ENCODE measurements at regions not wholly inside any gene's neighbourhood (a gene's known extent, or its start where the extent isn't known, plus 50 kb on each side); places are given as distances from the start of the nearest gene placed in this dataset.
"Not testable (repeated sequence)": the region's sequence is repeated elsewhere in the genome, so short reads cannot be mapped to it uniquely, and the experiment has no call there.

DNA sequence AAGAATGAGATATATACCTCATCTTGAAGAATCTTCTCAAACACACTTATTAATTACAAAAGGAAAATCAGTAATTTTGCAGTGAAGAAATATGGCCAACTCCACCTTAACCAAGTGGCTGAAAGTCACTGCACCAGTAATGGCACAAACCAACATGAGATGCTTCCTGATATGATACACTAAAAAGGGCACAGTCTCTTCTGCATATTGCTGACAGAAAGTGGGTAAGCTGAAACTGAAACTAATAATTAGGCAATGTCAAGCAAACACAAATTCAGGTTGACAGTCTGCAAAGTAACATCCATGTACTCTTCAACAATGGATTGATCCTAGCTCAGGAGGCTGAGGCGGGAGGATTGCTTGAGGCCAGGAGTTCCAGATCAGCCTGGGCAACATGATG lies 56.1 kb downstream of the ZNF22 start:
- not testable (repeated sequence) for DNase-seq

DNA sequence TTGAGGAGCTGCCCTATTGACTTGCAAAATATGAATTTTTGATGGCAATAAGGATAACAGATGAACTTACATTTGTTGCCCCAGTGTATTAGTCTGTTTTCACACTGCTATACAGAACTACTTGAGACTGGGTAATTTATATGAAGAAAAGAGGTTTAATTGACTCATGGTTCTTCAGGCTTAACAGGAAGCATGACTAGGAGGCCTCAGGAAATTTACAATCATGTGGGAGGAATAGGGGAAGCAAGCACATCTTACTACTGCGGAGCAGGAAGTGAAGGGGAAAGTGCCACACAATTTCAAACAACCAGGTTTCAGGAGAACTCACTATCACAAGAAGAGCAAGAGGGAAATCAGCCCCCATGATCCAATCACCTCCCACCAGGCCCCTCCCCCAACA lies 57.9 kb downstream of the ZNF22 start:
- DNase-seq = no peak

DNA sequence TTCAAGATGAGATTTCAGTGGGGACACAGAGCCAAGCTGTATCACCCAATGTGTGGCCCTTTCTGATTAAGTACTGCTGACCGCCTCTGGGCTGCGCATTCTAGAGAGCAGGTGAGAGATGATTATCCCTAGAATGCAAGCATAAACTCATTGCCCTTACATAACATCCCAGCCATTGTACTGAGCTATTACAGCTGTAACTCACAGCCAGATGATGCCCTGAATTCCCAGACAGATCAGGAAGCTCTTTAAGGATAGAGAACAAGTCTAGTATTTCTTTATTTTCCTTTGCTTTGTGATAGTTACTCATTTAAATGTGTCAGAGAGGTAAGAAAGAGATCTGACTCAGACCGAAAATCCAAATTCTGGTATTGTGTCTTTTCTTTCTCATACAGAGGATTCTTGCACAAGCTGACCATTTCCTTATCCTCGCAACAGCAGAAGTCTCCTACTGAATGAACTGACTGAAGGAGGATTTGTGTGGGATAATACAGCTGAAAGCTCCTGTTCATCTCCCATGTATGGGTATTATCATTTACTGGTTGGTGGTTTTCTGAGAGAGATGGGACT lies 58.4 kb downstream of the ZNF22 start:
- DNase-seq = no peak

DNA sequence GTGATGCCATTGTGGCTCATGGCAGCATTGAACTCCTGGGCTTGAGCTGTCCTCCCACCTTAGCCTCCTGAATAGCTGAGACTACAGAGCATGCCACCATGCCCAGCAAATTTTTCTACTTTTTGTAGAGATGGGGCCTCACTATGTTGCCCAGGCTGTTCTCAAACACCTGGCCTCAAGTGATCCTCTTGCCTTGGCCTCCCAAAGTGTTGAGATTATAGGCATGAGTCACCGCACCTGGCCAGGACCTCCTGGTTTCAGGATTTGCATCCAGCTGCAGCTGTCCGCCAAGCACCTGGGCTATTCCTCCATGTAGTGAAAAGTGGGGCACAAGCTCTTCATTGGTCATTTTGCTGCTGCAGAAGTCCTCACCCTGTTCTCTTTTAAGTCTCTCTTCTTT lies 58.9 kb downstream of the ZNF22 start:
- DNase-seq = no peak

DNA sequence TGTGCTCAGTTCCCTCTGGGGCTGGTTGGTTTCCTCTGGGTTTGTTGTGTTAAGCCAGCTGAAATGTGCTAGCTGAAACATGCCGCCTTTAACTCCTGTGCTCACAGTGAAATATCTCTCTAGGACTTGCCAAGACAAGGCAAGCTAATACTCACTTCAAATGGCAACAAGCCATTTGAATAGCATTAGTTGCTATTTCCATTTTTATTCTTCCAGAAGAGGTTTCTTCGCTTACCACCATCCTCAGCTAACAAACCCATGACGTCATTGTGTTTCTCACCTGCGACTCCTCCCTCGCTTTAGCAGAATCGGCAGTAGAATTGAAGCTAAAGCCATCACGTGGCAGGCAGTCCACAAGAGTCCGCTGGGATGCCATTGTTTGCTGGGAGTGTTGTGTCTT lies 61.3 kb downstream of the ZNF22 start:
- no peak for DNase-seq

DNA sequence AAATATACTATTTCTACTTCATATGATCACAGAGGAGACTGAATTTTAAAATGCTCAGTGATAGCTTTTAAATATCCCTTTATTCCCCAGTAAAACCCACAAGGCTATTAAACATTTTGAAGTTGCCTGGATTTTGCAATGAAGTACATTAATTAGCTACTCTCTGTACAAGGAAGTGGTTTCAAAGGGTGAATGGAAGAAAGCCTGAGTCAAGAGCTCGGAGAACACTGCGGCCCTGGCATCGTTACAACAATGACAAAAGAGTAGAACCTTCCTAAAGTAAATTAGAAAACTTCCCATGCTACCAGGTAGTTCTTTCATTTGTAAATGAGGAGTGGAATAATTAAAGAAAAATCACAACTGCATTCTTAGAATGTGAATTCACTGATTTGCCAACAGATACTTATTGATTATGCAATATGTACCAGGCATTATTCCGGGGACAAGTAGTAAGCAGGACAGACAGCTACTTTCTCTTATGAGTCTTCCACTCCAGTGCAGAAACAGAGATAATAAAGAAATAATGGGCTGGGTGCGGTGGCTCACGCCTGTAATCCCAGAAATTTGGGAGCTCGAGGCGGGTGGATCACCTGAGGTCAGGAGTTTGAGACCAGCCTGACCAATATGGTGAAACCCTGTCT lies 63.0 kb downstream of the ZNF22 start:
- no peak for DNase-seq

DNA sequence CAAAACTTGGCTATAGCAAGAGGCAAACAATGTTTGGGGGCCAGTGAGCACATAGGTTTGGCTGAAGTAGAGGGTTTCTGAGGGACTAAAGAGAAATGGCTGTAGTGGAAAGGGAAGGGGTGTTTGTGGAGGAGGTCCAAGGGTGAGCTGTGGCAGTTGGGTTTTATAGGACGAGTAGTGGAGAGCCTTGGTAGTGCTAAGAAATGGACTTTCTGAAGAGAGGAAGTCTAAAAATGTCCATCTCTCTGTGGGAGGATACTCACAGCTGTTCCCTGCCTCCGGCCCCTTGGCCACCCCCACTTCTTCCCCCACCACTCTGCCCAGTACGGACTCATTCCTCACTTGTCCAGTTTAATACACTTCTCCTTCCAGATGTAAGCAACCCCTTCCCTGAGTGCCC lies 64.3 kb downstream of the ZNF22 start:
- no peak for DNase-seq

DNA sequence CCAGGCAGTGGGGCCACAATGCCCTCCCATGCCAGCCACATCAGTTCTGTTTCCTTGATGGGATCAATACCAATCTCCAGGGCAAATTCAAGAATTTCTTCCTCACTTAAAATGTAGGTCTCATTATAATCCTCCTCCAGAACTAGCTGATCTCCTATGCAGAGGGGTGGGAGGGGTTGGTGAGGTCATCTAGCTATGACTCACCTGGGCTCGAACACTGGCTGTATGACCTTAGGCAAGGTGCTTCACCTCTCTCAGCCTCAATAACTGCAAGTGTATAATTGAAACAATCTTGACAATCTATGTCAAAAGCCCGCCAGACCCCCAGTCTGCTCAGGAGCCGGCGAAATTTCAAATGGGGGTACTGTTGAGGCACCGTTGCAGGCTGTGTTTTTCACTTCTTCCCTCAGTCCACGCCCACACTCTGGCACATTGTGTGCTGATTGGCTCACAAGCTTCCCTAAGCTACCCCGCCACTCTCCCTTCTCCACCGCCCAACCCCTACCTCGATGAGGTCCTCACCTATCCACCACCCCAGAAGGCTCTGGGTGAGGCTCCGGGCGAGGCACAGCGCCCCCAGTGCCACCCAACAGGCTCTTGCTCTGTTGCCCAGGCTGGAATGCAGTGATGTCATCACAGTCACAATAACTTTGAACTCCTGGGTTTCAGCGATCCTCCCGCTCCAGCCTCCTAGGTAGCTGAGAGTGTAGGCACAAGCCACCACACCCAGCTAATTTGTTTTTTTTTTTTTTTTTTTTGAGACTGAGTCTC lies 70.5 kb downstream of the ZNF22 start:
- no peak for DNase-seq

DNA sequence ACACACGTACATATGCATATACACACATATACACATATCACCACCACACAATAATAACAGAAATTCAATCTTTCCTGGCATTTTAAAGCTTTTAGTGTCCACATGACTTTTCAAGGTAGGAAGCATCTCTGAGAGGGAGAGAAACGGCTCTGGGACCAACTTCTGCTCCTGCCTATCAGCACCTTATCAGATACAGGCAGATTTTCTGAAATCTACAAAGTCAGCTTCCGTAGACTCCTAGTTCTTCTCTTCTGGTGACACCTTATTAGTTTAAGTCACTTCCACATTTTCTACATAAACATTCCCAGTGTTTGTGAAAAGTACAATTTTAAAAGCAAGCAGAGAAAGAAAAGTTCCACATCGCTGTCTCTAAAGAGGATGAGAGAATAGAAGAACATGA lies 74.5 kb downstream of the ZNF22 start:
- no peak for DNase-seq

DNA sequence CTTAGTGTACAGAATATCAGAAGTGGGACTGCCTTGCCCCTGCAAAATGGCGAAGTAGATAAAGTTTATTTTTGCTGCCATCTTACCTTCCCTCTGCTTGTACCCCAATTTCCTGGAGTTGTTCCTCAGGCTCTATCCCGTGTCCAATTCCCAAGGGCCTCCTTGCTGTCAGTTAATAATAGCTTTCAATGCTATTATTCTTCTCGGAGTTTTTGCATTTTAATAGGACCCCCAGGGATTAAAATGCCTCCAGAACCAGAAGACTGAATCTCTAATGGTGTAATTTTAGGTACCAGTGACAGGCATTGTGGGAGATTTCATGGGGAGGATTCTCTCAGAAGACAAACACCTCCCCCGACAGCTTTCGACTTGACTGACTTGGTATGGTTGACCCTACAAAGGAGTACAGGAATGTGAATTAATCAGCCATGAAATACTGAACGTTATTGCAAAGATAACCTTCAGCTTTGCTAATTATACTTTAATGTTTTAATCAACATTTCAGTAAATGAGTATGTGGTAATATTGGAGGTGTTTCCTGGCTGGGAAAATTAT lies 75.2 kb downstream of the ZNF22 start:
- DNase-seq = no peak

DNA sequence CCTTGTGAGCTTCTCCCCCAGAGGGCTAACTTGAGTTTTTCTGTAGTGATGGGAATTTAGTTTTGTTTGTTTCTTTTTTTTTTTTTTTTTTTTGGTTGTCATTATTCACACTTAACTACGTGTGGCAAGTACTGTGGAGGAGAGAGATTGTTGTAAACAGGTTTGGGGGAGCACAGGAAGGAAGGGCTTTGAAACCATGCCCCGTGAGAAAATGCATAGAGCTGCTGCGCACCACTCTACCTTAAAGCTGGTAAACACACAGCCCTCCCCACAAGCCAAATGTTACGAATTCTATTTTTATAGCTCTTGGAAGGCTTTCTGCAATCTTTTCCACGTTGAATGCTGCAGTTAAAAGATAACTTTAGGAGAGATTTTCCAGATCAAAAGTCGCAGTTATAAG lies 76.2 kb downstream of the ZNF22 start:
- no peak for DNase-seq

DNA sequence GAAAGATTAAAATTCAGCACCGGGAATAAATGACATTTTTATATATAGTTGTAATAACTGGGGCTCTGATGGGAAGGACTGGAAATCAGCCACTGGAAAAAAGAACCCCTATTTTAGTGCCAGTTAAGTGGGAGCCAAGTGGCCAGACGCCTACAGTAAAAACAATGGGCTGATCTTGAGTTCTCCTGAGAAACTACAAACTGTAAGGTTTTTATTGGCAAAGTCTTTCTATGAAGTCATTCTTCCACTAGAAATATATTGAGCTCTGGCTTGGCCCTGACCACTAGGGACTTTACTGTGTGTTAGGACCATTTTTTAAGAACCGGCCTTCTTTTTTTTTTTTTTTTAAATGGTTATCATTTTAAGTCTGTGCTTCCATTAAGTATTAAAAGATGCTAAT lies 79.6 kb downstream of the ZNF22 start:
- DNase-seq = no peak

DNA sequence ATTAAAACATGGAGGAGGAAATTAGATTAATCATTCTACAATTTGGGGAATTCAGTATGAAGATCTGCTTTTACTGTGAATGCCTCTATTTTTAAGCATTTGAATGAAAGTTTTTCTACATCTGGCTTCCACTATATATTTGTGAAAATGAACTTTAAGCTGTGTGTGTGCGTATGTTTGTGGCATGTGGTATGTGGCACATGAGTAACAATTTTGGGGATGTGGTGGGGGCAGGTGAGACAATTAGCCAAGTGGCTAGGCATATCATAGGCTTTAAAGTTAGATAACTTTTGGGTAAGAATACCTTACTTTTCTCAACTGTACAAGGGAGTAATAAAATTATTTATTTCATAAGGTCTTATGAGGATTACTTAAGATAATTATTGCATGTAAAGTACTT lies 81.5 kb downstream of the ZNF22 start:
- DNase-seq = no peak

DNA sequence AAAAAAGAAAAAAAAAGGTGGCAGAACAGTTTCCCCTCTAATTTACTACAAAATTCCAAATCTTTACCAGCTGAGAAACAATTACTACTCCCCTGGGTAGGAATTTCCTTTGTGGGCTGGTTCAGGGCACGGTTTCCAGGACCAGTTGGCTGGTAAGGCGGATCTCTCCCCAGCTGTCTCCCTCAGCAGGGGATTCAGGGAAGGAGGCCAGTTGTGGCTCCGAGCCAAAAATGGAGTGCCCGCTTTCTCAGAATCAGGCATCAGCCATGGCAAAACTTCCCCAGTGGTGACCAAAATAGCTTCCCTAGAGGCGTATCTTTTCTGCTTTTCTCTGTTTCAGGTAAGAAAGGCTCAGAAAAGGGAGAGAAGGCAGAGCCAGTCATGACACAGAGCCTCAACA lies 91.2 kb downstream of the ZNF22 start:
- no peak for DNase-seq

DNA sequence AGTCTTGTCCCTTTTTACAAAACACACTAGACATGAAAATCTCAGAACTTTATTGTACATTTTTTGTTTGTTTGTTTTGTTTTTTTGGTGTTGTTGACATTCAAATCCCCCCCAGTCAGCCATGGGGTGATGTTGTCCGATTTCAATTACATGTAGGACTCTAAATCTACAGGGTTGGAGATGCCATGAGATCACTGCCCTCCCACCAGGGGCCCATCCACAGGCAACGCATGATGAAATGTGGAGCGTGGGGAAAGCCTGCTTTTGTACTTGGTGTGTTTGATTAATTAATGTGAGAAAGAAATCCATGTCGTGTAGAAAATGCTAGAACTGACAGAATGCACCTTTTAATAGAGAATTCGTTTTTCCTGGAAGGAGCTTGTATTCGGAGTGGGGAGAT lies 93.2 kb downstream of the ZNF22 start:
- DNase-seq = no peak

DNA sequence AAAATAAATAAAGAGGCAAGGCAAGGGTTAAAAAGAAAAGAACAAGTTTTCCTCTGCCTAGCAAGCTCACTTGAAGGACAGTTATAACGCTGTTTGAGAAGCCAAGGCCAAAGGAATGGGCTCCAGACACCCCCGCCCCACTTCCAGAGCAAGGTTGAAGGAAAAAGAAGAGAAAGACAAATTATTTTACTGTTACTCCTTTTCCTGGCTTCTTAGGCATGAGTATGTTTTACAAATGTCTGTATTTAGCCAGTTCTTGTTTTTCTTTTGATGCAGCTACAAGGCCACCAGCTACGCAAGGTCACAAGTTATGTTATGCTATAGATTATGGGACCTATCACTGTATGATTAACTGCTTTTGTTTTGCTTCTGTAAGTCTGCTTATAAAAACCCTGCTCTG lies 94.6 kb downstream of the ZNF22 start:
- DNase-seq = no peak

DNA sequence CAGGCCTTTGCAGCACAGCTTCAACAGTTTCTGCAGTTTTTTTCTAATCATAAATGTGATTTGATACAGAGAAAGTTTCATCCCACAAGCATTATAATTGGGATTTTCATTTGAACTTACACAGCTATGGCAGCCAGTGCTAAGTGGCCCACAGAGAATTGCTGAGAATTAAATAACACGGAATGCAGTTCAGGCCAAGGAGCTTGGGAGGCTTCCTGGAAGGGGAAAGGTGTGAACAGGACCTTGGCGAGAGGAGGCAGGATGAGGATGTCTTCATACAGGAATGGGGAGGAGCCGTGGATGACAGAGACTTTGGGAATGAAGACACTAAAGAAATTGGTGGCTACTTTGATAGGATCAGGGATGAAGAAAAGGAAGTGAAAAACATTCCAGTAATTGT lies 95.3 kb downstream of the ZNF22 start:
- no peak for DNase-seq

DNA sequence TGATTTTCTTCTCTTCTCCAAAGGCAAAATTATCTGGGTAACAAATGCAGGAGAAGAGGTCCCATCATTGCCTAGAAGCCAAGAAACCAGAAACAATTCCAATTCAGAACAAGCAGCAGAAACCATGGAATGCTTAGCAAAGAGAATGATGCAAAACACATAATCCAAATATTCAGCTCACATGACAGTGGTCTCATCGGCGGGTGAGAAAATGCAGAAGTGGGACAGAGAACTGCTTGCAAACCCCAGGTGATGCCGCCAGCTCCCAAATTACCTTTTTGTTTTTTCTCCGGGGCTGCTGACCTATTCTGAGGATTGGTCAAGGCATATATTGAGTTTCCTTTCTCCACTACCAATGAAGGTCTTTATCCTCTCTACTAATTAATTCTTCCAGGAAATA lies 99.7 kb downstream of the ZNF22 start:
- DNase-seq = no peak

DNA sequence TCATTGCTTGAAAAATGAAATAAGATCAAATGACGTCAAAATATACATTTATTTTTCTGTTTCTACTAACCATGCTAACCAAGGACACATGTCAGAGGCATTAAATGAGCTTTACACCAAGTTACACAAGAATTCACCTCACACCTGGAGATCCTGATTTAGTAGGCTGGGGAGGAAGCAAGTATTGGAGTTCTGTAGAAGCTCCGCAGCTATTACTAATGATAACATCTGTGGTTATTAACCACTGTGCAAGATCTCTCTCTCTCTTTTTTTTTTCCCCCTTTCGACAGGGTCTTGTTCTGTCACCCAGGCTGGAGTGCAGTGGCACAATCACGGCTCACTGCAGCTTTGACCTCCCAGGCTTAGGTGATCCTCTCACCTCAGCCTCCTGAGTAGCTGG lies 104.0 kb downstream of the ZNF22 start:
- no peak for DNase-seq

DNA sequence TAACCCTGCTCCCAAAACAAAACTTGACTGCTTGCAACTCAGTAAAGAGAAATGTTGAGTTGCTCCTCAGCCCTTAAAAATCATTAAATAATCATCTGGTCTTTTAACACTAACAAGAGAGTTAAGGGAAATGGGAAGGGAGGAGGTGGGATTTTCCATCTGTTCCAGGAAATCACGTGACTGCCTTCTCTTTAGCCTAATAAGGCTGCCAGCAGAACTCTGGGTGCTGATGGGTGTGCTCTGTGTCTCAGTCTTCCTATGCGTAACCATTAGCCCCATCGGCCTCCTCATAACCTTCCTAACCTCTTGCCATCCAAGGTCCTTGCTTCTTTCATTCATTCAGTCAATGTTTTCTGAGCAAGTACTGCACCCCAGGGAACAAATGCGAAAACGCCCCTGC lies 104.6 kb downstream of the ZNF22 start:
- not testable (repeated sequence) for DNase-seq

DNA sequence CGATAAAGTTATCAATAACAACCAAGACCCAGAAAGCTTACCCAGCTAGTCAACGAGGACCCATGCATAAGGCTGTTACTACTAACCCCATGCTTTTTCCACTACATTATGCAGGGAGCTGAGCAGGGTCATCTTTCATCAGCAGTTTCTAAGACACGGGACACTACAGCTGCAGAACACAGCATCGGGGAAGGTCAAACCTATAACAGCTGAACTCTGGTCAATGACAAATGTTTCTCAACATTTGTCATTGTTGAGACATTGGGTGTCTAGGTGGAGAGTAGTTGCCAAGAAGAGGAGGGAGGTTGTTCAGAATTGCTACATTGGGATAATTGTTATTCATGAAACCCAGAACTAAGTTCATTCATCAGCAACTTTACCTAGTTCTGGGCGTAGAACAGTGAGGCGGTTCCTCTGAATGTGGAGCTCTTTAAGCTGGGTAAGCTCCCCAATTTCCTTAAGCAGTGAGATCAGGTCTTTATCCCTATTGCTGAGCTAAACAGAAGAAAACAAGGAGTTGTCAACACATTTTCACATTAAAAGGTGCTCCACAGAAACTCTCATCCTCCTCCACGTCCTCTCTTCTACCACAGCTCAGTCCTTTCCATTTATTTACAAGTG lies 105.6 kb downstream of the ZNF22 start:
- DNase-seq = no peak

DNA sequence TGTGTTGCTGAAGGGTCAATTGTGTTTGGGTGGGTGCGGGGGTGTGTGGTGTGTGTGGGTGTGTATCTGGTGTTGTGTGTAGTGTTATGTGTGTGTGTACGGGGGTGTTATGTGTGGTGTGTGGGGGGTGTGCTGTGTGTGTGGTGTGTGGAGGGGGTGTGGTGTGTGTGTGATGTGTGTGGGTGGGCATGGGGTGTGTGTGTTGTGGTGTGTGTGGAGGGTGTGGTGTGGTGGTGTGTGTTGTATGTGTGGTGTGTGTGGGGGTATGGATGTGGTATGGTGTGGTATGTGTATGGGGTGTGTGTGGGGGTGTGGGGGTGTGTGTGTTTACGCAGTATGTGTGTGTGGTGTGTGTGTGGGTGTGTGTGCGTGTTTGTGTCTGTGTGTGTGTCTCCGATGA lies 110.8 kb downstream of the ZNF22 start:
- DNase-seq = no peak

DNA sequence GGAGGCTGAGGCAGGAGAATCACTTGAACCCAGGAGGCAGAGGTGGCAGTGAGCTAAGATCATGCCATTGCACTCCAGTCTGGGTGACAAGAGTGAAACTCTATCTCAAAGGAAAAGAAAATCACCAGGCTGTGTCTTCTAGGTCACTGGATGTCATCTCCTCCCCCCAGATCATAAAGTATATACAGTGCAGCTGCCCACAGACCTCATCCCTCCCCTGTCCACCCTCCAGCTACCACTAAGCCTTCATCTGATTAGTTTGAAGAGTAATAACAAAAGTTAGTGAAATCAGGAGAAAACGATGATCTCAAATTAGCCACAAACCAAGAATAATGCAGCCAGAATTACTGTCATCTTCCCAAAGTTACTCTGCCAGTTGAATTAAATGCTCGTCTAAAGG lies 117.2 kb downstream of the ZNF22 start:
- not testable (repeated sequence) for DNase-seq

DNA sequence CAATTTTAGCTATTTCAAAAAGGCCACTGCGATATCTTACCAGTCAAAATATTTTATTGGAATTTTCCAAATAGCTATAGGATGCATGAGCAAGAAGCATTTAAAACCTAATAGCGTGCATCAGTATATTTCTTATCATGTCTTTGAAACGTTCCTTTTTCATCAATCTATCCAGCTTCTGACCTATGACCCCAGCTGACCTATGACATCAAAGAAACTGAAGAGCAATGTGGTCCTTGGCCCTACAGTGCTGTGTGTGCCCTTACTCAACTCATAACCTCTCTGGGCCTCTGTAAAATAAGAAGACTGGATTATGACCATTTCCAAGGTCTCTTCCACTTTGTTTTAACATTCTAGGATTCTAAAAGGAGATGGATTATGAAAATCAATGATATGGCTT lies 118.2 kb downstream of the ZNF22 start:
- DNase-seq = no peak

Data from activated T-cell treated with anti-CD3 and anti-CD28 coated beads, Interleukin-2, amount 50 U/mL, for 48 hours (primary cell).